HEK293T (cell line): ENCODE measurements at regions not wholly inside any gene's neighbourhood (a gene's known extent, or its start where the extent isn't known, plus 50 kb on each side); places are given as distances from the start of the nearest gene placed in this dataset.

ENCODE experiments used
- BHLHE40 ChIP-seq: fragments of 450-650 bp; IDR thresholded peaks from 2 replicates; pipeline ENCODE4 v1.6.1; 2016; ENCODE audit warnings: mild to moderate bottlenecking, moderate library complexity, borderline replicate concordance
- ELF4 ChIP-seq: fragments of 450-650 bp; IDR thresholded peaks from 2 replicates; pipeline ENCODE4 v1.6.1; 2017; ENCODE audit warnings: antibody characterized with exemption
- FOXA1 ChIP-seq: fragments of 450-650 bp; IDR thresholded peaks from 2 replicates; pipeline ENCODE4 v1.6.1; 2016; ENCODE audit warnings: mild to moderate bottlenecking
- L3MBTL2 ChIP-seq: fragments of 450-650 bp; conservative IDR thresholded peaks from 2 replicates; pipeline ENCODE4 v1.6.1; 2016; ENCODE audit warnings: mild to moderate bottlenecking
- NFRKB ChIP-seq: fragments of 450-650 bp; IDR thresholded peaks from 2 replicates; pipeline ENCODE4 v1.6.1; 2016; ENCODE audit warnings: mild to moderate bottlenecking, moderate library complexity
- PKNOX1 ChIP-seq: fragments of 450-650 bp; IDR thresholded peaks from 2 replicates; pipeline ENCODE4 v1.6.1; 2016
- SP1 ChIP-seq: fragments of 450-650 bp; IDR thresholded peaks from 2 replicates; pipeline ENCODE4 v1.6.1; 2017
- SUZ12 ChIP-seq: fragments of 450-650 bp; IDR thresholded peaks from 2 replicates; pipeline ENCODE4 v1.6.1; 2016; ENCODE audit warnings: mild to moderate bottlenecking
- TARDBP ChIP-seq: fragments of 450-650 bp; IDR thresholded peaks from 2 replicates; pipeline ENCODE4 v1.6.1; 2016
- ZNF384 ChIP-seq: fragments of 450-650 bp; IDR thresholded peaks from 2 replicates; pipeline ENCODE4 v1.6.1; 2016

GRCh38 chr1:19010995-19011844 is 54.7 kb upstream of the IFFO2 start:
- TF ChIP-seq FOXA1, result no peak
- TF ChIP-seq ELF4, result no peak
- TF ChIP-seq BHLHE40, result no peak
- no peak for TF ChIP-seq TARDBP
- no peak for TF ChIP-seq NFRKB
- no peak for TF ChIP-seq SP1
- TF ChIP-seq SUZ12, result no peak
- TF ChIP-seq ZNF384, result no peak
- TF ChIP-seq L3MBTL2, result no peak
- TF ChIP-seq PKNOX1, result no peak
